ENCODE measurements at regions not wholly inside any gene's neighbourhood (a gene's known extent, or its start where the extent isn't known, plus 50 kb on each side); places are given as distances from the start of the nearest gene placed in this dataset.

GRCh38 chr2:16014802-16015201 is 74.5 kb downstream of the MYCN start:
- Histone ChIP-seq H2BK5ac (ENCODE audit: low read depth, low read length, poor library complexity, severe bottlenecking) (no peak overlapping the region), H4K5ac (ENCODE audit: low read depth, low read length) (no peak overlapping the region), H3K36me3 (ENCODE audit: control insufficient read depth, insufficient read depth, low read length) (no peaks in the 10 kb centered on the region), H2AK5ac (ENCODE audit: low read depth, low read length) (no peak overlapping the region), H3K9me3 (ENCODE audit: control insufficient read depth, insufficient read depth, low read length) (peaks cover 24% of the 10 kb centered on the region), H3K18ac (ENCODE audit: low read depth, low read length) (no peak overlapping the region), H3K27ac (ENCODE audit: insufficient read depth, low read length) (no peak overlapping the region), H2BK15ac (ENCODE audit: low read depth, low read length) (no peak overlapping the region), H2BK120ac (ENCODE audit: low read depth, low read length) (no peak overlapping the region), H2AFZ (replicated peaks; ENCODE audit: low read length, poor library complexity) (no peak overlapping the region), H3K4ac (ENCODE audit: low read depth, low read length) (no peak overlapping the region), H3K56ac (ENCODE audit: extremely low read depth, insufficient read depth, low read length) (no peak overlapping the region), H2AK9ac (replicated peaks; ENCODE audit: low read depth, low read length, poor library complexity) (no peak overlapping the region), H4K20me1 (ENCODE audit: insufficient read depth, low read length) (no peaks in the 10 kb centered on the region), H4K91ac (ENCODE audit: insufficient read depth, low read depth, low read length) (no peak overlapping the region), H4K8ac (ENCODE audit: low read depth in 2 of 2, low read length in 2 of 2) (no peak overlapping the region), H3K27me3 (ENCODE audit: control insufficient read depth, insufficient read depth, low read length) (no peaks in the 10 kb centered on the region), H3K9ac (ENCODE audit: low read depth, low read length) (no peak overlapping the region), H3K4me1 (ENCODE audit: control insufficient read depth, insufficient read depth, low read length) (no peaks in the 10 kb centered on the region), H3K9me1 (ENCODE audit: insufficient read depth, low read length) (no peaks in the 10 kb centered on the region), H3K4me2 (ENCODE audit: low read depth, low read length) (no peak overlapping the region), H3K23ac (ENCODE audit: low read depth, low read length) (no peak overlapping the region), H3K4me3 (ENCODE audit: insufficient read depth, low read depth, low read length) (no peak overlapping the region), H3K79me1 (ENCODE audit: low read depth in 1 of 2, low read length in 2 of 2) (no peaks in the 10 kb centered on the region), H3K14ac (replicated peaks; ENCODE audit: low read depth, low read length) (no peak overlapping the region), H2BK20ac (ENCODE audit: low read depth, low read length) (no peak overlapping the region)
- no CpG with 5 or more reads among the region's 3 CpGs for WGBS, 2 experiments (ENCODE audit: extremely low coverage in 2 of 2, insufficient read length in 1 of 2)
- in situ Hi-C loops (cut with MboI; ENCODE audit: low sequenced_read_pairs) = no loop called here
- no TSS peak for BruUV-seq (replicated peaks)
- POLR2A ChIA-PET (ENCODE audit: unreplicated experiment) = no interaction called here
- dilution Hi-C loops (cut with HindIII; ENCODE audit: low sequenced_read_pairs, unreplicated experiment) = no loop called here
- intact Hi-C loops (cut with micrococcal nuclease) = no loop called here
- DNase-seq (no peak), ATAC-seq (ENCODE audit: low read depth) (no peak)
- CTCF ChIA-PET = no interaction called here
- TF ChIP-seq ELK1 (IDR thresholded peaks at IDR 0.05; ENCODE audit: borderline replicate concordance, low read depth, low read length) (no peak), MAFK (IDR thresholded peaks at IDR 0.05; ENCODE audit: low read depth, low read length) (no peak), POLR2A (IDR thresholded peaks at IDR 0.05; ENCODE audit: low read depth, low read length) (no peak), CEBPB (IDR thresholded peaks at IDR 0.05; ENCODE audit: low read depth, low read length) (no peak), MAZ (IDR thresholded peaks at IDR 0.05; ENCODE audit: borderline replicate concordance, low read depth, low read length) (no peak), MXI1 (IDR thresholded peaks at IDR 0.05; ENCODE audit: borderline replicate concordance, low read depth, low read length) (no peak), CHD1 (IDR thresholded peaks at IDR 0.05; ENCODE audit: low read depth, low read length) (no peak), NFE2L2 (IDR thresholded peaks at IDR 0.05; ENCODE audit: low read depth, low read length) (no peak), RAD21 (IDR thresholded peaks at IDR 0.05; ENCODE audit: low read length) (no peak), SMC3 (IDR thresholded peaks at IDR 0.05; ENCODE audit: low read depth, low read length) (no peak), USF2 (IDR thresholded peaks at IDR 0.05; ENCODE audit: low read depth, low read length) (no peak)

Data from IMR-90 (cell line).